Natural killer cell treated with Interleukin-12 subunit alpha and Interleukin-12 subunit beta and Interleukin-15 and Interleukin-18, amount 100 ng/mL, for 72 hours (primary cell): ENCODE measurements at regions not wholly inside any gene's neighbourhood (a gene's known extent, or its start where the extent isn't known, plus 50 kb on each side); places are given as distances from the start of the nearest gene placed in this dataset.
A peak's percentile ranks its signal among the peaks of the same experiment; 100 is the strongest.

ENCODE experiments used
- ATAC-seq, 2 donors: fragments of 150-1000 bp; cut with Tn5 transposase in 1 of 2; sonication (Bioruptor Pico), chemical (Tn5 transposase) in 1 of 2; 2 replicates each; pipeline ENCODE4 v1.10.0; 2021
- DNase-seq: peaks from one replicate; pipeline ENCODE4 v3.0.0; 2022; ENCODE audit warnings: low spot score
- H3K27ac Mint-ChIP-seq, 2 donors: 1 replicate in 1 of 2; 2 replicates in 1 of 2; pipeline ENCODE4 v1.8.0; 2022; ENCODE audit warnings: mixed read lengths in 2 of 2, mild to moderate bottlenecking in 1 of 2, moderate library complexity in 1 of 2
- H3K27me3 Mint-ChIP-seq, 2 donors: 1 replicate in 1 of 2; 2 replicates in 1 of 2; pipeline ENCODE4 v1.8.0; 2022; ENCODE audit warnings: mixed read lengths in 2 of 2
- H3K36me3 Mint-ChIP-seq: one replicate; pipeline ENCODE4 v1.8.0; 2022; ENCODE audit warnings: mixed read lengths
- H3K4me1 Mint-ChIP-seq, 2 donors: 1 replicate in 1 of 2; 2 replicates in 1 of 2; pipeline ENCODE4 v1.8.0; 2022; ENCODE audit warnings: low read depth in 2 of 2, mixed read lengths in 2 of 2, mild to moderate bottlenecking in 1 of 2
- H3K4me3 Mint-ChIP-seq: one replicate; pipeline ENCODE4 v1.8.0; 2022; ENCODE audit warnings: mixed read lengths
- H3K9me3 Mint-ChIP-seq: 2 replicates; pipeline ENCODE4 v1.8.0; 2022; ENCODE audit warnings: mixed read lengths

DNA sequence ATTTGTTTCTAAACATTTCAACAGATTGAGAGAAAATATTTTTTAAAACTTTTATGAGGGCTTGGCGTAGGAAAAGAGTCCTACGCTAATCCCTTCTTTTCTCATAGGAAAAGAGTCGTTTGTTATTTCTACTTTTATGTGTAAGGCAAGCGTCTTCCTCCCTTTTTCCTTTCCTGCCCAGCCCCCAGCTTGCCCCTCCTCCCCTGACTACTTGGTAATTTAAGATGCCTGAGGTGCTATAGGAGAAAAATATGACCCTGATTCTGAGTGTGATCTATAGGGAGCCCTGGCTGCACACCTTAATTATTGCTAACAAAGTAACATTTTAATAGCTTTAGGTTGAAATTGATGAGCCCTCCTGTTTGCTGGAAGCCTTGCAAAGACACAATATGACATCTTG, 373.6 kb downstream of the PBX1 start:
- ATAC-seq (no peak), DNase-seq (no peak)
- peaks cover 0 to 7% of the 10 kb centered on the region in 2 donors for H3K27me3 Mint-ChIP-seq
- H3K4me1 Mint-ChIP-seq = no peaks in the 10 kb centered on the region
- H3K4me3 Mint-ChIP-seq = no peak overlapping the region
- no peaks in the 10 kb centered on the region for H3K9me3 Mint-ChIP-seq
- H3K27ac Mint-ChIP-seq = no peak overlapping the region
- H3K36me3 Mint-ChIP-seq = no peaks in the 10 kb centered on the region

DNA sequence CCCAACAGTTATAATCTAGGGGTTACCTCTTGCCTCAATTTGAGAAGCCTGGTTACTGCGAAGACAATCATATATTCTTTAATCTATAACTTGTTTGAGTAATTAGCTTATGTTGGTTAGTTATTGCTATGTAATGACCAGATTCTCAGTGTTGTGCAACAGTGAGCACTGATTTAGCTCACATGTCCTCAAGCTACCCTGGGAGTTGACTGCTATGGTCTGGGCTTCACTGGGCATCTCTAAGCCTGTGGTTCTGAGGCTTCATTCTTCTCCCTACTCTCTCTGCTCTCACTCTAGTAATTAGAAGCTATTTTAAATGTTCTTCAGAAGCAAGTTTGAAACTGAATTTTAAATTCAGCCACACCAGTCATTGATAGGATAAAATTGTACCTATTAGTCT, 371.8 kb downstream of the PBX1 start:
- no peaks in the 10 kb centered on the region for H3K4me1 Mint-ChIP-seq
- no peaks in the 10 kb centered on the region for H3K36me3 Mint-ChIP-seq

DNA sequence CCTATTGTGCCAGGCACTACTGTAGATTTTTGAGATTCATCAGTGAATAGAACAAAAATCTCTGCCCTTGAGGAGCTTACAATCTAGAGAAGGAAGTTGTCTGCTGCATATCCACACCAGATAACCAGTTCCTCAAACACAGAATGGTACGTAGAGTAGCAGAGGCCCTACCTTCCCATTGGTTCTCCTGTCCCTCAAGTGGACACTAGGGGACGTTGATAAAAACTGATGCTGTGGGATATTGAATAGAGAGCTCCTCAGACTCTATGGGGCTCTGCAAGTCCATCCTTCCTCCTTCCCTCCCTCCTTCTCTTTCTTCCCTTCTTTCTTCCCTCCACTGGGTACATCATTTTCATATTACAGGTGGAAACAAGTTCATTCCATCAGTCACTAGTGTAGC, 371.3 kb downstream of the PBX1 start:
- peaks cover 0 to 7% of the 10 kb centered on the region in 2 donors for H3K27me3 Mint-ChIP-seq
- no peak for DNase-seq
- ATAC-seq = no peak
- H3K36me3 Mint-ChIP-seq = no peaks in the 10 kb centered on the region
- no peaks in the 10 kb centered on the region for H3K4me1 Mint-ChIP-seq
- no peak overlapping the region for H3K27ac Mint-ChIP-seq
- H3K4me3 Mint-ChIP-seq = no peak overlapping the region
- H3K9me3 Mint-ChIP-seq = no peaks in the 10 kb centered on the region

More for the DNA sequence above, 371.8 kb downstream of the PBX1 start:
- H3K27ac Mint-ChIP-seq = no peak overlapping the region
- no peak overlapping the region for H3K4me3 Mint-ChIP-seq
- H3K27me3 Mint-ChIP-seq = peaks cover 0 to 7% of the 10 kb centered on the region in 2 donors
- ATAC-seq = no peak
- H3K9me3 Mint-ChIP-seq = no peaks in the 10 kb centered on the region
- no peak for DNase-seq

DNA sequence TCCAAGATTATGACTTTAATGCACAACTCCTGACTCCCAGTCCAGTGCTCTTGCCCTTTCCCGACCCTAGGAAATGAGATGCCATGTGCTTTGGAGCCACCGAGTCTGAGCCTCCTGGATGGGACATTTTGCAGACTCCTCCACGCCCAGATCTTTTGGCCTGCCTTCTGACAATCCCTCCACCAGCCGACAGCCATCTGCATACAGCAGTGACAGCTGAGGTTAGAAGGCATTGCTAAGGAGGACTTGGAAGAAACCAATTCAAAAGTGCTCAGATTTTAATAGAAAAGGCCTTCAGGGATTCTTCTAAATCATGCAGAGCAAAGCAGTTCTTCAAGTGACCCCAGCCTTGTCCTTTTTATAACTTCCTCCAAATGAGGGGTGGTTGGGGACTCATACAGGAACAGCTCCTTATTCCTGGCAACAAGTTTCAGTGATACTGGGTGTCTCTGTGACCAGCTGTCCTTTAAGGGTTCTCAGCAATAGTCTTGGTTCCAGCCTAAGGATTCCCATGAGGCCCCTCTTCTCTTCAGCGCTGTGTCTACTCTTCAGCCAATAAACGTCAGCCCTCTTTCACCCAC, 369.3 kb downstream of the PBX1 start:
- DNase-seq (no peak), ATAC-seq (no peak)
- no peaks in the 10 kb centered on the region for H3K36me3 Mint-ChIP-seq
- no peaks in the 10 kb centered on the region for H3K4me1 Mint-ChIP-seq
- H3K27ac Mint-ChIP-seq = no peak overlapping the region
- peaks cover 0 to 8% of the 10 kb centered on the region in 2 donors for H3K27me3 Mint-ChIP-seq
- no peak overlapping the region for H3K4me3 Mint-ChIP-seq
- no peaks in the 10 kb centered on the region for H3K9me3 Mint-ChIP-seq

DNA sequence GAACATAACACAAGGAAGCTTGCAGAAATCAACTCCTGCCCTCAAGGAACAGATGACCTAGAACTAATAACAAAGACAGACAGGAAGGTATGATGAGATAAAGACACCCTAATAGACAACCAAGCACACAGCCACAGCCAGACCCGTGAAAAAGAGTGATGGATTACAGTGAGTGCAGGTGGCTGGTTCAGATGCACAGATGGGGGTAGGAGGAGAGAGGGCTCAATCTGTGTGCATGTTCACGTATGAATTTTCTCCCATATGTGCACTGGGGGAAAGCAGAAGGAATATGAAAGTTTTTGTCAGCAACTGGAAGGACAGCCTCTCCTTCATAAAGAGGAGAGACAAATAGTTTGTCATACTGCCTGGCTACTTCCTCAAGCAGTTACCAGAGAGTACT, 367.1 kb downstream of the PBX1 start:
- Mint-ChIP-seq H3K27me3 (peaks cover 0 to 14% of the 10 kb centered on the region in 2 donors), H3K4me3 (no peak overlapping the region), H3K4me1 (no peaks in the 10 kb centered on the region), H3K36me3 (no peaks in the 10 kb centered on the region), H3K27ac (no peak overlapping the region), H3K9me3 (no peaks in the 10 kb centered on the region)
- DNase-seq = no peak
- peak in 1 of 2 donors; percentile 36 for ATAC-seq

DNA sequence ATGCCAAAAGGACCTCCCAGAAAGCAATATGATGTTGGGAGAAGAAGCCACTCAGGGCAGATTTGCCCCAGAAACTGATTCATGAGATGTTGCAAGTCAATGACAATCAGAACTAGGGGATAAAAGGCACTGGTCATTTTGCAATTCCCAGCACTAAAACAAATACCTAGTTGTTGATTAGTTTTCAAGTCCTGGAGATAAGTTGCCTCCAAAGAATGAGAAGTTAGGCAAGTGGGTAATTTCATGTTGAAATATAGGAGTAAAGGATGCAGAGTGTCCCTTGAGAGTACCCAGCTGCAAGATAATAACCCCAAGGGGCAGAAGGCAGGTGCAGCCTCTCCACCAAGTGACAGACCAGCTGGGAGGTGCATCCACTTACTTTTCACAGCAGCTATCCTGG, 363.6 kb downstream of the PBX1 start:
- Mint-ChIP-seq H3K36me3 (no peaks in the 10 kb centered on the region), H3K27ac (no peak overlapping the region), H3K9me3 (no peaks in the 10 kb centered on the region), H3K4me3 (no peak overlapping the region), H3K27me3 (peaks cover 0 to 10% of the 10 kb centered on the region in 2 donors), H3K4me1 (no peaks in the 10 kb centered on the region)
- ATAC-seq = no peak
- DNase-seq = no peak

DNA sequence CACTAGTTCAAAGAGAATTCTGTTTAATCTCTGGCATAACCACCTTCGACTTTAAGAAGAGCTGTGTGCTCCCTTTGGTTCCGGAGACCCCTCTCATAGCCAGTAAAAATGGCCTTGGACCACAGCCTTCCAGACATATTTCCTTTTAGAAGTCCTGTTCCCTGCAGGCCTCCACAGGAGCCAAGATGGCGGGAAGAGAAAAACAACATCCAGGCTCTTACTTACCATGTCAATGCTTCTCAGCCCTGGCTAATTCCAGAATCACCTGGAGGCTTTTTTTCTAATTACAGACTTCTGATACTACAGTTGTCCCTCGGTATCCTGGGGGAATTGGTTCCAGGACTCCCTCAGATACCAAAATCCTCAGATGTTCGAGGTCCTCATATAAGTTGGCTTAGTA, 362.5 kb downstream of the PBX1 start:
- ATAC-seq (no peak), DNase-seq (no peak)
- Mint-ChIP-seq H3K4me1 (no peaks in the 10 kb centered on the region), H3K36me3 (no peaks in the 10 kb centered on the region), H3K27me3 (peaks cover 0 to 11% of the 10 kb centered on the region in 2 donors), H3K9me3 (no peaks in the 10 kb centered on the region), H3K27ac (no peak overlapping the region), H3K4me3 (no peak overlapping the region)

DNA sequence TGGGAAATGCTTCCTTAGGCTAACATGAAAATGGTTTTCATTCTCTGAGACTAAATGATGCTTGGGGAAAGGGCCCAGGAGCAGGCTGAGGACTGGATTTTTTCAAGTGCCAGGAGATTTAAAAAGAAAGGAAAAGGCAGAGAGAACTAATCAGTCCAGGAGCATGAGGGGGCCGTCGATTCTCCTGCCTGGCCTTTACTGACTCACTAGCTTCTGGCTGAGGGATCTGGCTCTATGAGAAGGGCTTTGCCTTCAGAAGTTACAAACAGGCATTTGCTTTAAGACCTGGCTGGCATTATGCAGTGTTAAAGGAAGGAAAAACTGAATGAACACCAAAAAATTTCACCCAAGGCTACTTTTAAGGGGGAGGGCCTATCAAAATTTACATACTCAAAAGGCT, 359.2 kb downstream of the PBX1 start:
- no peaks in the 10 kb centered on the region for H3K36me3 Mint-ChIP-seq
- H3K4me3 Mint-ChIP-seq = no peak overlapping the region
- H3K4me1 Mint-ChIP-seq = no peaks in the 10 kb centered on the region
- peaks cover 0 to 22% of the 10 kb centered on the region in 2 donors for H3K27me3 Mint-ChIP-seq
- H3K9me3 Mint-ChIP-seq = peaks cover 3% of the 10 kb centered on the region
- no peak overlapping the region for H3K27ac Mint-ChIP-seq
- DNase-seq = no peak
- no peak for ATAC-seq

DNA sequence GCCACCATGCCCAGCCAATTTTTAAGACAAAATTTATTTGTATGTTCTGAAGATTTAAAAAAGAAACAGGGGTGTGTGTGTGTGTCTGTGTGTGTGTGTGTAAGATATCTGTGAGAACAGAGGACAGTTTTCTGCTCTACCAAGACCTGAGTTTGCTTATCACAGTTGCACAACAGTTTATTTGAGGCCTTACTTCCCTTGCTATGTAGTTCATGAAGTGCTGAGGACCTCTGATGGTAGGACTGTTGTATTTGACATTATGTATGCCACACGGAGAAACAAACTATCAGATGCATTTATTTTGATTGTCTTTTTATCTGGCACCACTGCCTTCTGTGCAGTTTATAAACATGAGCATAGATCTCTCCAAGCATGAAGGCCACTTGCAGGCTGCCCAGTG, 355.2 kb downstream of the PBX1 start:
- DNase-seq (no peak), ATAC-seq (no peak)
- peaks cover 7% of the 10 kb centered on the region for H3K9me3 Mint-ChIP-seq
- no peaks in the 10 kb centered on the region for H3K36me3 Mint-ChIP-seq
- no peak overlapping the region for H3K4me3 Mint-ChIP-seq
- no peak overlapping the region for H3K27ac Mint-ChIP-seq
- H3K4me1 Mint-ChIP-seq = no peaks in the 10 kb centered on the region
- peaks cover 3 to 15% of the 10 kb centered on the region in 2 donors for H3K27me3 Mint-ChIP-seq

DNA sequence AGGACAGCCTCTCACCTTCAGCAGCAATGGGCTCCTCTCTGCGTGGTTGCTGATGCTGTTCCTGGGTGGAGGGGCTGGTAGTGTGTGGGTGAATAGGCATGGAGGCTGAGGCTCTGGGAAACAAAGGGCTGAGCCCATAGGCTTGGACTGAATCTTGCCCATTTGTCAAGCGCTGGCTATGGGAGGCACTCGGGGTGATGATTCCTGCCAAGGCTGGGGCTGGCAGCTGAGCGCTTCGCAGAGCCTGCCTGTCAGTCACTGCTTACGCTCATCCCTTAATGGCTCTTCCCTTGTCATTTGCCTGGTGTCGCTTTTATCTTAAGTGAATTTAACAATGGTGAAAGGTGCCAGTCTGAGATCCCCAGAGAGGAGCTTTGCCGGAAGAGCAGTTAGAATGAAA, 353.3 kb downstream of the PBX1 start:
- no peak for DNase-seq
- Mint-ChIP-seq H3K27ac (no peak overlapping the region), H3K27me3 (peaks cover 3 to 15% of the 10 kb centered on the region in 2 donors), H3K4me3 (no peak overlapping the region), H3K36me3 (no peaks in the 10 kb centered on the region), H3K9me3 (peaks cover 7% of the 10 kb centered on the region), H3K4me1 (no peaks in the 10 kb centered on the region)
- no peak for ATAC-seq

DNA sequence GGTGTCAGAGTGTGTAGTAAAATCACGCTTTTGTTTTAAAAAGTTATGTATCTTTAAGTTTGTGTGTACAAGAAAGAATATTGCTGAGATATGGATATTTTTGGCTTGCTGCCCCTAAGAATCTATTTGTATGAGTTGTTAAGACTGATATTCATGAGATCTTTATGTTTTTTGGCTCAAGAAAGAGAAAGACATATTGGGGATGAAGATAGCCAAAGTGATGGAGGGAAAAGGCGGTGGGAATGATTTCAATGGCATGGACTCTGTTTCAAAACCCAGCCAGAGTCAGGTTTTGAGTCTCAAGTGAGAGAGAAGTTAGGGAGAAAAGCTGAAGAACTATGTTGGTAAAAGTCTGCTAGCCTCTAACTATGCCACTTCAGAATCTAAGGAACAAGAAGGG, 351.7 kb downstream of the PBX1 start:
- Mint-ChIP-seq H3K36me3 (no peaks in the 10 kb centered on the region), H3K9me3 (peaks cover 4% of the 10 kb centered on the region), H3K27me3 (peaks cover 3 to 6% of the 10 kb centered on the region in 2 donors), H3K4me3 (no peak overlapping the region), H3K4me1 (no peaks in the 10 kb centered on the region), H3K27ac (no peak overlapping the region)
- ATAC-seq (no peak), DNase-seq (no peak)

DNA sequence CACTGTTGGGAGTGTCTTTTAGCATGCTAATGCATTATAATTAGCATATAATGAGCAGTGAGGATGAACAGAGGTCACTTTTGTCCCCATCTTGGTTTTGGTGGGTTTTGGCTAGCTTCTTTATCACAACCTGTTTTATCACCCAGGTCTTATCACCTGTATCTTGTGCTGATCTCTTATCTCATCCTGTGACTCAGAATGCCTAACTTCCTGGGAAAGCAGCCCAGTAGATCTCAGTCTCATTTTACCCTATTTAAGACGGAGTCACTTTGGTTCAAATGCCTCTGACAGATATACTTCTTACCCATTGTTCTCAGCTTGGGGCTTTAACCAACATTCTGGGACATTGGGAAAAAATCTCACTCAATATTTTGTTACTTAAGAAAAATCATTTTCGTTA, 348.7 kb downstream of the PBX1 start:
- Mint-ChIP-seq H3K36me3 (no peaks in the 10 kb centered on the region), H3K27me3 (peaks cover 0 to 3% of the 10 kb centered on the region in 2 donors), H3K4me1 (no peaks in the 10 kb centered on the region), H3K27ac (no peak overlapping the region), H3K4me3 (no peak overlapping the region), H3K9me3 (peaks cover 9% of the 10 kb centered on the region)
- no peak for ATAC-seq
- no peak for DNase-seq

DNA sequence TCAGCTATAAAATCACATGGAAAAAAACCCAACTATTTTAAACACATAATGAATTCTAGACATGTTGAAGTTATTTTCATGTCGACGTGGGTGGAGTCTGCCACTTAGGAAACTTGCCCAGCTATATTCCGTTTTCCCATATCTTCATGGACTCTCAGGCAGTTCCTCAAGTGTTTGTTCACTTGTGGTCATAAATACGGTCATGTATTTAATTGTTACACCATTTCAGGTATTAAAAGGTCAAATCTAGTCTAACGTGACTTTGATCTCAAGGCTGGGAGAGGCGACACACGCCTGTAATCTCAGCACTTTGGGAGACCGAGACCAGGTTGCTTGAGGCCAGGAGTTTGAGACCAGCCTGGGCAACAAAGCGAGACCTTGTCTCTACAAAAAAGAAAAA, 346.9 kb downstream of the PBX1 start:
- no peak for ATAC-seq
- H3K27ac Mint-ChIP-seq = no peak overlapping the region
- no peak overlapping the region for H3K4me3 Mint-ChIP-seq
- peaks cover 0 to 3% of the 10 kb centered on the region in 2 donors for H3K27me3 Mint-ChIP-seq
- no peak for DNase-seq
- H3K4me1 Mint-ChIP-seq = no peaks in the 10 kb centered on the region
- H3K36me3 Mint-ChIP-seq = no peaks in the 10 kb centered on the region
- H3K9me3 Mint-ChIP-seq = peaks cover 11% of the 10 kb centered on the region

DNA sequence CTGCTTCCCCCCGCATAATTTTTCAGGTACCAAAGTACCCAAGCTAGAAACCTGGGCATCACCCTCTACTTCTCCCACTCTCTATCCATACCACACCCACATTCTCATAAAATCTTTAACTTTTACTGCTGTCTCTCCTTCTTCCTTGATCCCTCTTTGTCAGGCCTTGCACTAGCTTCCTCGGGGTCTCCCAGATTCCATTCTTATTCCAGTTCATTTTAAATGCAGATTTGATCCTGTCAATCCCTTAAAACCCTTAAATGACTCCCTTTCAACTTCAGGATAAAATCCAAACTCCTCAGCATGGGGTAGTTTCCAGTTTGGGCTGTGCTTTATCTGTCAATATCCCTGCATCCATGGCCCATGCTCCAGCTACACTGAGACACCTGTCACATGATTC, 343.5 kb downstream of the PBX1 start:
- Mint-ChIP-seq H3K4me3 (no peak overlapping the region), H3K36me3 (no peaks in the 10 kb centered on the region), H3K27me3 (no peaks in the 10 kb centered on the region), H3K9me3 (peaks cover 7% of the 10 kb centered on the region), H3K27ac (no peak overlapping the region), H3K4me1 (no peaks in the 10 kb centered on the region)
- no peak for ATAC-seq
- DNase-seq = no peak
